Left ventricle myocardium inferior (tissue), 1 donor: ENCODE measurements at regions not wholly inside any gene's neighbourhood (a gene's known extent, or its start where the extent isn't known, plus 50 kb on each side); places are given as distances from the start of the nearest gene placed in this dataset.

Experiments
- DNase-seq: peaks from one replicate; pipeline ENCODE4 v3.0.0-alpha.2; 2020
- H3K27ac ChIP-seq: fragments of 200-600 bp; replicated peaks from 2 replicates; pipeline ENCODE4 v1.8.0; 2021
- H3K27me3 ChIP-seq: fragments of 200-600 bp; 2 replicates; pipeline ENCODE4 v1.8.0; 2021; ENCODE audit warnings: low read depth
- H3K36me3 ChIP-seq: fragments of 200-600 bp; 2 replicates; pipeline ENCODE4 v1.8.0; 2021
- H3K4me1 ChIP-seq: fragments of 200-600 bp; 2 replicates; pipeline ENCODE4 v1.8.0; 2021
- H3K4me3 ChIP-seq: fragments of 200-600 bp; 2 replicates; pipeline ENCODE4 v1.8.0; 2021; ENCODE audit warnings: mild to moderate bottlenecking, moderate library complexity
- H3K9me3 ChIP-seq: fragments of 200-600 bp; replicated peaks from 2 replicates; pipeline ENCODE4 v1.8.0; 2021
- CTCF ChIP-seq: fragments of 200-600 bp; IDR thresholded peaks from 2 replicates; pipeline ENCODE4 v1.8.0; 2021; ENCODE audit warnings: antibody characterized with exemption, mild to moderate bottlenecking, borderline replicate concordance
- intact Hi-C: fragments of 100-400 bp; cut with micrococcal nuclease; formaldehyde crosslinking; loops from one replicate; pipeline ENCODE4 v1.11.0; 2022
- donor health status: DM: no; HTN: yes; CAD: no; lungs with severe emphysema.

- Histone ChIP-seq H3K27ac (no peak overlapping the region), H3K9me3 (no peaks in the 10 kb centered on the region), H3K36me3 (no peaks in the 10 kb centered on the region), H3K4me1 (no peaks in the 10 kb centered on the region), H3K27me3 (no peaks in the 10 kb centered on the region), H3K4me3 (no peak overlapping the region)
- DNase-seq = no peak
- intact Hi-C loops = no loop called here
- no peak for TF ChIP-seq CTCF
These were observed 810.6 kb downstream of the TLE4 start for GRCh38 chr9:80382211-80382891.

GRCh38 chr9:80380301-80380700, 808.5 kb downstream of the TLE4 start:
- no peak for DNase-seq
- Histone ChIP-seq H3K4me3 (no peak overlapping the region), H3K9me3 (no peaks in the 10 kb centered on the region), H3K27ac (no peak overlapping the region), H3K4me1 (no peaks in the 10 kb centered on the region), H3K36me3 (no peaks in the 10 kb centered on the region), H3K27me3 (no peaks in the 10 kb centered on the region)
- TF ChIP-seq CTCF = no peak
- intact Hi-C loops = no loop called here

DNA sequence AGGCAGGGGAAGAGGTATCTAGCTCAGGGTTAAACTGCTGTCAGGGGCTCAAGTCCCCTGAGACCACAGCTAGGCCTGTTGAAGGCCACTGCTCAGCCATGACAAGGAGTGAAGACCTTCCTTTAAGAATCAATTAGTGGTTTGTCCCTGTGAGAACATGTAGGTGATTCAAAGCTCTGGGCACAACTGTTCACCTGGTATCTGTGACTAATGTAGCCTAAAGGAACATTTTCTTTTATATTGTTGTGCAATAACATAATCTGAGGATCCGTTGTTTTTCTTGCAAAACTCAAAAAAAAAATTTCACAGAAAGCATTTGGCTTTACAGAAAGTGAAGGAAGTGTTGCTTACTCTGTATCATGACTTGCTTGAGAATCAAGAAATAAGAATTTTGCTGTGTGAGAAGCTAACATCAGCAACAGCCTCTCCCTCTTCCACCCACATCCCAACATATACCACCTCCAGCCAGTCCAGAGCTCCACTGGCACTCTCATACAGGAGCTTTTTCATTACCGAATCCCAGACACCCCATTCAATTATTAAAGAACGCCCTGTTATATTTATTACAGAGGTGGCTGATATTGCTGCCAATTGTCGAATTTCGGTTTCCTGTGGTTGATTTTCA, 807.0 kb downstream of the TLE4 start:
- DNase-seq = no peak
- no peak overlapping the region for H3K27ac ChIP-seq
- H3K36me3 ChIP-seq = no peaks in the 10 kb centered on the region
- no peaks in the 10 kb centered on the region for H3K4me1 ChIP-seq
- H3K4me3 ChIP-seq = no peak overlapping the region
- intact Hi-C loops = no loop called here
- TF ChIP-seq CTCF = no peak
- no peaks in the 10 kb centered on the region for H3K27me3 ChIP-seq
- no peaks in the 10 kb centered on the region for H3K9me3 ChIP-seq

DNA sequence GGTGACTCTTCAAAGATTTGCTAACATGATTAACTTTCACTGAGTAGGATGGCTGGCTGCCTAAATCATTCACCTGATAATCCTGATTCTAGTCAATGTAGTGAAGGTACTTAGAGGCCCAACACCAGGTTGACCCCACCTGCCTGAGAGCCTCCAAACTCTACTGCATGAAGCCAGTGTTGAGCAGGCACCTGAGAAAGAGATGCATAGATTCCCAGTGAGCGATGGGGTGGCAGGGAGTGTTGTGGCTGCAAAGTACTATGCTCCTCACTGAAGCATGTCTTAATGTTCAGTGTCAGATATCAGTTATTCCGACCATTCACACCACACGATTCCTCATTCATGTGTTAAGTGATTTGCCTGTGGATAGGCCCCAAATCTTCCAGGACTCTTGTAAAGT, 804.4 kb downstream of the TLE4 start:
- Histone ChIP-seq H3K36me3 (no peaks in the 10 kb centered on the region), H3K9me3 (no peaks in the 10 kb centered on the region), H3K27ac (no peak overlapping the region), H3K4me1 (no peaks in the 10 kb centered on the region), H3K4me3 (no peak overlapping the region), H3K27me3 (no peaks in the 10 kb centered on the region)
- DNase-seq = no peak
- intact Hi-C loops = no loop called here
- TF ChIP-seq CTCF = no peak

- Histone ChIP-seq H3K4me1 (no peaks in the 10 kb centered on the region), H3K27ac (no peak overlapping the region), H3K9me3 (no peaks in the 10 kb centered on the region), H3K4me3 (no peak overlapping the region), H3K27me3 (no peaks in the 10 kb centered on the region), H3K36me3 (no peaks in the 10 kb centered on the region)
- TF ChIP-seq CTCF = no peak
- no peak for DNase-seq
- intact Hi-C loops = no loop called here
These were observed 803.7 kb downstream of the TLE4 start for GRCh38 chr9:80375477-80375876.
